Panc1 (cell line): ENCODE measurements at regions not wholly inside any gene's neighbourhood (a gene's known extent, or its start where the extent isn't known, plus 50 kb on each side); places are given as distances from the start of the nearest gene placed in this dataset.

Source experiments
- ATAC-seq: fragments of 200-7000 bp; cut with Tn5 transposase; 2 replicates; pipeline ENCODE4 v1.9.1; 2020; ENCODE audit warnings: mild to moderate bottlenecking, moderate library complexity
- BruUV-seq: library from RNA; stranded (reverse); fragments of 400-500 nt; replicated peaks from 2 replicates; lab custom pipeline; 2021; lab: Mats Ljungman, UMichigan
- CTCF ChIA-PET: fragments of 300-600 bp; sonication (Branson Sonifier 250); formaldehyde crosslinking; loops from one replicate; lab custom pipeline; 2022; ENCODE audit warnings: antibody characterized with exemption; lab: Charles Lee
- POLR2A ChIA-PET: fragments of 300-600 bp; sonication (Branson Sonifier 250); formaldehyde crosslinking; loops from one replicate; lab custom pipeline; 2022; ENCODE audit warnings: antibody characterized with exemption; lab: Charles Lee
- DNase-seq: peaks from one replicate; pipeline ENCODE4 v3.0.0-alpha.2; 2010; ENCODE audit warnings: low read depth, low spot score
- H3K27ac ChIP-seq: 2 replicates; pipeline ENCODE4 v1.5.1; 2011; ENCODE audit warnings: mild to moderate bottlenecking, low read length, inconsistent platforms
- H3K27me3 ChIP-seq: fragments of 200-500 bp; sonication (Bioruptor generic); 2 replicates; pipeline ENCODE4 v1.6.0; 2014; ENCODE audit warnings: low read length, inconsistent platforms; ENCODE audit not compliant: control insufficient read depth, insufficient read depth
- H3K36me3 ChIP-seq: fragments of 200-500 bp; sonication (Bioruptor generic); 2 replicates; pipeline ENCODE4 v1.5.1; 2014; ENCODE audit warnings: inconsistent platforms, mild to moderate bottlenecking, low read length, moderate library complexity; ENCODE audit not compliant: control insufficient read depth, insufficient read depth
- H3K4me1 ChIP-seq: 2 replicates; pipeline ENCODE4 v1.5.1; 2011; ENCODE audit warnings: inconsistent platforms, mild to moderate bottlenecking, low read length, moderate library complexity; ENCODE audit not compliant: control insufficient read depth, insufficient read depth
- H3K4me3 ChIP-seq, 2 experiments: 2 replicates each; pipeline ENCODE4 v1.5.1; 2011 to 2012; ENCODE audit warnings: low read depth in 2 of 2, low read length in 2 of 2, mild to moderate bottlenecking in 2 of 2, inconsistent platforms in 1 of 2, moderate library complexity in 1 of 2
- H3K9me3 ChIP-seq: fragments of 200-500 bp; sonication (Bioruptor generic); 2 replicates; pipeline ENCODE4 v1.5.1; 2014; ENCODE audit warnings: low read depth, mild to moderate bottlenecking, inconsistent platforms, low read length, moderate library complexity; ENCODE audit not compliant: control insufficient read depth, insufficient read depth
- CTCF ChIP-seq: fragments of 450-650 bp; IDR thresholded peaks from 2 replicates; pipeline ENCODE4 v1.5.1; 2017; ENCODE audit warnings: mild to moderate bottlenecking
- POLR2AphosphoS5 ChIP-seq: IDR thresholded peaks from 2 replicates; pipeline ENCODE4 v1.6.1; 2012; ENCODE audit warnings: mild to moderate bottlenecking, low read depth, low read length, moderate library complexity
- REST ChIP-seq, 2 experiments: IDR thresholded peaks; 2 replicates each; pipeline ENCODE4 v1.6.1; 2011 to 2012; ENCODE audit warnings: low read depth in 2 of 2, control low read depth in 1 of 2, low read length in 1 of 2, mild to moderate bottlenecking in 1 of 2, moderate library complexity in 1 of 2; ENCODE audit not compliant: insufficient read depth in 1 of 2
- SIN3A ChIP-seq: IDR thresholded peaks from 2 replicates; pipeline ENCODE4 v1.6.1; 2012; ENCODE audit warnings: low read depth, mild to moderate bottlenecking, low read length, moderate library complexity, borderline replicate concordance; ENCODE audit not compliant: insufficient read depth
- TCF7L2 ChIP-seq: IDR thresholded peaks from 2 replicates; pipeline ENCODE4 v1.6.1; 2011; ENCODE audit warnings: mild to moderate bottlenecking, low read depth, low read length, inconsistent platforms
- in situ Hi-C: cut with HindIII; loops from 2 replicates; pipeline ENCODE4 v1.10.0; 2016; ENCODE audit warnings: low sequenced_read_pairs, low pct_unique_long_range_greater_than_20kb
- intact Hi-C: fragments of 100-400 bp; cut with micrococcal nuclease; formaldehyde crosslinking; loops from one replicate; pipeline ENCODE4 v1.10.0; 2022; ENCODE audit not compliant: unreplicated experiment

GRCh38 chr2:128797533-128797932 lies 478.9 kb upstream of the HS6ST1 start:
- H3K27ac ChIP-seq = no peak overlapping the region
- H3K4me3 ChIP-seq = no peak overlapping the region
- no peaks in the 10 kb centered on the region for H3K36me3 ChIP-seq
- ChIA-PET POLR2A (no interaction called here), CTCF (no interaction called here)
- H3K4me1 ChIP-seq = no peaks in the 10 kb centered on the region
- intact Hi-C loops (no loop called here), in situ Hi-C loops (no loop called here)
- BruUV-seq = no TSS peak
- ATAC-seq = no peak
- no peaks in the 10 kb centered on the region for H3K9me3 ChIP-seq
- no peaks in the 10 kb centered on the region for H3K27me3 ChIP-seq
- TF ChIP-seq TCF7L2 = no peak
- no peak for TF ChIP-seq CTCF
- TF ChIP-seq REST (IDR thresholded peaks at IDR 0.05; ENCODE audit: insufficient read depth in 1 of 2, low read depth in 2 of 2, low read length in 1 of 2) = no peak
- TF ChIP-seq SIN3A = no peak
- no peak for TF ChIP-seq POLR2AphosphoS5
- no peak for DNase-seq

GRCh38 chr2:128797937-128798336 lies 479.3 kb upstream of the HS6ST1 start:
- BruUV-seq = no TSS peak
- no peaks in the 10 kb centered on the region for H3K36me3 ChIP-seq
- ChIA-PET POLR2A (no interaction called here), CTCF (no interaction called here)
- no peak for DNase-seq
- no peak for TF ChIP-seq SIN3A
- TF ChIP-seq TCF7L2 = no peak
- TF ChIP-seq REST (IDR thresholded peaks at IDR 0.05; ENCODE audit: insufficient read depth in 1 of 2, low read depth in 2 of 2, low read length in 1 of 2) = no peak
- no peak for TF ChIP-seq CTCF
- TF ChIP-seq POLR2AphosphoS5 = no peak
- ATAC-seq = no peak
- no peak overlapping the region for H3K27ac ChIP-seq
- no peak overlapping the region for H3K4me3 ChIP-seq
- no peaks in the 10 kb centered on the region for H3K4me1 ChIP-seq
- H3K27me3 ChIP-seq = no peaks in the 10 kb centered on the region
- intact Hi-C loops (no loop called here), in situ Hi-C loops (no loop called here)
- no peaks in the 10 kb centered on the region for H3K9me3 ChIP-seq
